ENCODE measurements at regions not wholly inside any gene's neighbourhood (a gene's known extent, or its start where the extent isn't known, plus 50 kb on each side); places are given as distances from the start of the nearest gene placed in this dataset.
A peak's percentile ranks its signal among the peaks of the same experiment; 100 is the strongest.

GRCh38 chr9:108087781-108088180 is 598.2 kb upstream of the KLF4 start:
- H3K36me3 ChIP-seq: no peaks in the 10 kb centered on the region
- no peaks in the 10 kb centered on the region for H3K27me3 ChIP-seq
- no peak overlapping the region for H3K27ac ChIP-seq
- no peak overlapping the region for H3K4me3 ChIP-seq
- WGBS, 3 donors: 68 to 81% (median 75%) methylated on average over 5 of the region's 5 CpGs
- no peaks in the 10 kb centered on the region for H3K4me1 ChIP-seq (ENCODE audit: insufficient read depth)
- intact Hi-C loops (cut with DNase I): no loop called here
- DNase-seq: peak in 1 of 5 donors; percentile 34
- TF ChIP-seq POLR2A (IDR thresholded peaks at IDR 0.05) (no peak), EP300 (IDR thresholded peaks at IDR 0.05) (no peak)
- TF ChIP-seq, protein P1, sequence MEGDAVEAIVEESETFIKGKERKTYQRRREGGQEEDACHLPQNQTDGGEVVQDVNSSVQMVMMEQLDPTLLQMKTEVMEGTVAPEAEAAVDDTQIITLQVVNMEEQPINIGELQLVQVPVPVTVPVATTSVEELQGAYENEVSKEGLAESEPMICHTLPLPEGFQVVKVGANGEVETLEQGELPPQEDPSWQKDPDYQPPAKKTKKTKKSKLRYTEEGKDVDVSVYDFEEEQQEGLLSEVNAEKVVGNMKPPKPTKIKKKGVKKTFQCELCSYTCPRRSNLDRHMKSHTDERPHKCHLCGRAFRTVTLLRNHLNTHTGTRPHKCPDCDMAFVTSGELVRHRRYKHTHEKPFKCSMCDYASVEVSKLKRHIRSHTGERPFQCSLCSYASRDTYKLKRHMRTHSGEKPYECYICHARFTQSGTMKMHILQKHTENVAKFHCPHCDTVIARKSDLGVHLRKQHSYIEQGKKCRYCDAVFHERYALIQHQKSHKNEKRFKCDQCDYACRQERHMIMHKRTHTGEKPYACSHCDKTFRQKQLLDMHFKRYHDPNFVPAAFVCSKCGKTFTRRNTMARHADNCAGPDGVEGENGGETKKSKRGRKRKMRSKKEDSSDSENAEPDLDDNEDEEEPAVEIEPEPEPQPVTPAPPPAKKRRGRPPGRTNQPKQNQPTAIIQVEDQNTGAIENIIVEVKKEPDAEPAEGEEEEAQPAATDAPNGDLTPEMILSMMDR (IDR thresholded peaks at IDR 0.05): no peak
- no peaks in the 10 kb centered on the region for H3K9me3 ChIP-seq

DNA sequence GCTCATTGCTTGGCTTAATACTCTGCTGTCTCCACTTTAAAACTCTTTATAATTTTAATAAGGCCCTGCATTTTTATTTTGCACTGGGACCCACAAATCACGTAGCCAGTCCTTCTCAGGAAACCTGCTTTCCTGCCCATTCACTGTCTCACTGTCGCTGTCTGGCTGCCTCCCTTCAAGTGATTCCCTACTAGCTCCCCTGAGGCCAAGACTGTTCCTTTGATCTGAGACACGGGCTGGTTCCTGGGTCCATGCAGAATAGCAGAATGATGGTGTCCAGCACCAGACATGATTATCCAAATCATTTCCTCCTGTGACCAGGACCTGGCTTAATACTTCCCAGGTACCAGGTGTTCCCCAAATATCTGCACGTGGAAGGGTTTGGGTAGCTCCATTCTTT is 597.1 kb upstream of the KLF4 start:
- no peak for DNase-seq
- H3K9me3 ChIP-seq: no peaks in the 10 kb centered on the region
- no peaks in the 10 kb centered on the region for H3K36me3 ChIP-seq
- H3K27ac ChIP-seq: no peak overlapping the region
- no peak overlapping the region for H3K4me3 ChIP-seq
- no peaks in the 10 kb centered on the region for H3K27me3 ChIP-seq
- WGBS, 3 donors: 65 to 73% (median 71%) methylated on average over 4 of the region's 4 CpGs
- H3K4me1 ChIP-seq (ENCODE audit: insufficient read depth): no peaks in the 10 kb centered on the region
- TF ChIP-seq, protein P1 (IDR thresholded peaks at IDR 0.05): no peak
- no peak for TF ChIP-seq EP300 (IDR thresholded peaks at IDR 0.05)
- no peak for TF ChIP-seq POLR2A (IDR thresholded peaks at IDR 0.05)
- intact Hi-C loops (cut with DNase I): no loop called here

DNA sequence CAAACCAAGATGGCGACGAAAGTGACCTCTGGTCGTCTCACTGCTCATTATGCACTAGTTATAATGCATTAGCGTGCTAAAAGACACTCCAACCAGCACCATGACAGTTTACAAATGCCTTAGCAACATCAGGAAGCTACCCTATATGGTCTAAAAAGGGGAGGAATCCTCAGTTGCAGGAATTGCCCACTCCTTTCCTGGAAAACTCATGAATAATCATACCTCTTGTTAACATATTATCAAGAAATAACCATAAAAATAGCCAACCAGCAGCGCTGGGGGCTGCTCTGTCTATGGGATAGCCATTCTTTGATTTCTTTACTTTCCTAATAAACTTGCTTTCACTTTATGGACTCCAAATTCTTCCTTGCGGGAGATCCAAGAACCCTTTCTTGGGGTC is 595.7 kb upstream of the KLF4 start:
- Histone ChIP-seq H3K36me3 (no peaks in the 10 kb centered on the region), H3K27me3 (no peaks in the 10 kb centered on the region), H3K9me3 (no peaks in the 10 kb centered on the region), H3K4me1 (ENCODE audit: insufficient read depth) (no peaks in the 10 kb centered on the region), H3K4me3 (no peak overlapping the region), H3K27ac (no peak overlapping the region)
- 94 to 95% (median 94%) methylated on average over 6 of the region's 6 CpGs for WGBS, 3 donors
- TF ChIP-seq EP300 (IDR thresholded peaks at IDR 0.05) (no peak), POLR2A (IDR thresholded peaks at IDR 0.05) (no peak)
- TF ChIP-seq, protein P1 (IDR thresholded peaks at IDR 0.05): no peak
- intact Hi-C loops (cut with DNase I): no loop called here
- no peak for DNase-seq

GRCh38 chr9:108083796-108084352 is 594.3 kb upstream of the KLF4 start:
- TF ChIP-seq, protein P1 (IDR thresholded peaks at IDR 0.05): no peak
- no peak for TF ChIP-seq POLR2A (IDR thresholded peaks at IDR 0.05)
- TF ChIP-seq EP300 (IDR thresholded peaks at IDR 0.05): no peak
- H3K4me3 ChIP-seq: no peak overlapping the region
- H3K27ac ChIP-seq: no peak overlapping the region
- no peaks in the 10 kb centered on the region for H3K27me3 ChIP-seq
- no peak for DNase-seq
- no peaks in the 10 kb centered on the region for H3K4me1 ChIP-seq (ENCODE audit: insufficient read depth)
- no peaks in the 10 kb centered on the region for H3K9me3 ChIP-seq
- H3K36me3 ChIP-seq: no peaks in the 10 kb centered on the region
- 91 to 96% (median 92%) methylated on average over 3 of the region's 3 CpGs for WGBS, 3 donors
- intact Hi-C loops (cut with DNase I): no loop called here
